HK-2 (cell line): ENCODE measurements at regions not wholly inside any gene's neighbourhood (a gene's known extent, or its start where the extent isn't known, plus 50 kb on each side); places are given as distances from the start of the nearest gene placed in this dataset.
"Not testable (repeated sequence)": the region's sequence is repeated elsewhere in the genome, so short reads cannot be mapped to it uniquely, and the experiment has no call there.

ENCODE experiments used
- DNase-seq: peaks from one replicate; pipeline ENCODE4 v3.0.0-alpha.2; 2018; ENCODE audit not compliant: unreplicated experiment

GRCh38 chr14:71327691-71328090 is 420.4 kb downstream of the PCNX1 start:
- no peak for DNase-seq

GRCh38 chr14:71328183-71328582 is 420.9 kb downstream of the PCNX1 start:
- no peak for DNase-seq

DNA sequence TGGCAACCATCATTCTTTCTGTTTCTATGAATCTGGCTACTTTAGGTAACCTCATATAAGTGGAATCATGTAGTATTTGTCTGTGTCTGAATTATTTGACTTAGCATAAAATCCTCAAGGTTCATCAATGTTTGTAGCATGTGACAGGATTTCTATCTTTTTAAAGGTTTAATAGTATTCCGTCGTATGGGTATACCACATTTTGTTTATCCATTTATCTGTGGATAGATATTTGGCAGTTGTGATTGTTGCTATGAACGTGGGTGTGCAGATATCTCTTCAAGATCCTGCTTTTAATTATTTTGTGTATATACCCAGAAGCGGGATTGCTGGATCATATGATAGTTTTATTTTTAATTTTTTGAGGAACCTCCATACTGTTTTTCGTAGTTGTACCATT is 421.7 kb downstream of the PCNX1 start:
- no peak for DNase-seq

- DNase-seq, result no peak
Measured at GRCh38 chr14:71331403-71331802, 424.1 kb downstream of the PCNX1 start.

DNA sequence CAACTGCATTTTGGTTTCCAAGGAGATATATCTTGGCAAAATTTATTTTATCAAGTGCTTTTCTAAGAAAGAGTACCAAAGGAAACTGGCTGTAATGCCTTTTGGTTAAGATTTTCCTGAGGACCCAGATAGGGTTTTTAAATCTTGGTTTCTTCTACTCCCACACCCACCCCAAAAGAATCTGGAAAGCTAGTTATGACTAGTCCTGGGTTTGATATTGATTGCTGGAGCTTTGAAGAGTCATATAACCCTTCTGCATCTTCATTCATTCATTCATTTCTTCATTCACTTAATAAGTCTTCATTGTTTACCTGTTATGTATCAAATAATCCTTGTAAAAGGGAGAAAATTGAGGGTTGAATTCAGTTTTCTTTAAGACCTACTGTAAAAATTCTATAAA is 425.2 kb downstream of the PCNX1 start:
- DNase-seq, result no peak

DNA sequence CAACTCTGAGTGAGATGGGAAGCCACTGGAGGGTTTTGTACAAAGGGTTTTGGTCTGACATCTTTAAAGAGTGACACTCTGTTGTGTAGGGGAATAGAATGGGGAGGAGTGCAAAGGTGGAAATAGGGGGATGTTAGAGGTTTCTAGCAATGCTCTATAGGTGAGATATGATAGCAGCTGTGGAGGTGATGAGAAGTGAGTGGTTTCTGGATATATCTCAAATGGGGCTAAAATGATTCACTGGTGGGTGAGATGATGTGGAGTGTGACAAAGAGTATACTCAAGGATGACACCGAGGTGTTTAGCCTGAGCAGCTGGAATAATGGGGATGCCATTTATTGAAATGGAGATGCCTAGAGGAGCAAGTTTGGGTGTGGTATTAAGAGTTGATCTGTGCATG is 426.4 kb downstream of the PCNX1 start:
- no peak for DNase-seq

DNA sequence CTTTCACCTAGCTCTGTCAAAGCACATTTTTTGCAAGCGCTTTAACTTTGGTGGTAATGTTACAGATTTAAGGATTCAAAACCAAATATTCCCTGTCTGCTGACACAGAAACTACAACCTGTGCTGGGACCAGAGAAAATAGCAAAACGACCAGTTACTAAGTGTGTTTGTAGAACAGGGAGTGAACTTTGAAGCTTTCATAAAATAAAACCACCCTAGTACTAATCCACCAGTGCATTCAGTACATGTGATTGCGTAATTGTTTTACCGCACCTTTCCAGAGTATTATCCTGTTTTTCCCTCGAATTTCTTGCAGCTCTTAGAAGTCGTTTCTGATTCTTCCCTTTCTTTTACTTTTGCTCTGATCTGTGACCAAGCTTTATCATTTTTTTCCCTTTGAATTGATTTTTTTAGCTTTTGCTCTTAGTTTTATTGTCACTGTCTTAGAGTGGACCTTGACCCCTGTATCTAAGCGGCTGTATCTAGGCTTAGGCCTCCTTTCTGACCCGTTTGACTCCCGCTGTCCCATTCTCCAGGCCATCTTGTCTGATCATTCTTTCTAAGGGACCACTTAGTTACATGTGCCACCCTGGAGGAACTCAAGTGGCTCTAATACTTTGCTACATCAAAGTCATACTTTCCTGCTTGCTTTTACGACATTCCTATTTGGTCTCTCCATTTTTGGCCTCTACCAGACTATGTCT is 429.4 kb downstream of the PCNX1 start:
- DNase-seq, result no peak

GRCh38 chr14:71338153-71338552 is 430.9 kb downstream of the PCNX1 start:
- no peak for DNase-seq

DNA sequence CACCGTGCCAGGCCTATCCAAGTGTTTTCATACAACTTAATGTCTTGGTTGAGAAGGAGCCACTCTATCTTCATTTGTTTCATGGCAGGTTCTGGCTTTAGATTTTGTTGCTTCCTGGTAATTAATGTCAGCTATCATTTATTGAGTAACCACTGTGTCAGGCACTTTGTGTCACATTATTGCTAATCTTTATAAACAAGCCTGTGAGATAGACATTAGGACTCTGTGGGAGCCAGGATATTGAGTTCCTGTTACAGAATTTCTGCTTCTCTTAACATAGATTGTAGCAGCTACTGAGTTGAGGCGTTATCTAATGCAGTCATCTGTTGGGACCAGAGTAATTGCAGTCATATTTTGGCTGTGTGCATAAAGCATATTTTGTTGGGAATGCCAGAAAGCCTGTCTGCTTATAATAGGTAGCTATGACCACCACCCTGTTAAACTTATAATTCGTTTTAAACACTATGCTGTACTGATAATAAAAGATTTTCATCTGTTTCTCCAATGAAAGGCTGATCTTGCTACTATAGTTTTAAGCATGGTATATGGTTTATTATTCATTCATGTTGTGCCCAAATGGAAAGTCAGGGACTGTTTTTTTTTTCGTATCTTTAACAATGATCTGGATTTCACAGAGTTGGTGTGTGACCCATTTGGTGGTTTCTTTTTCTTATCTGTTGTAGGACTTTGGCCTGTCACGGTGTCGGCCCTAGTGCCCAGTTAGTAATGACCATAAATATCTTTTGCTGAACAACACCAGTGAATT is 432.6 kb downstream of the PCNX1 start:
- DNase-seq, result no peak

DNA sequence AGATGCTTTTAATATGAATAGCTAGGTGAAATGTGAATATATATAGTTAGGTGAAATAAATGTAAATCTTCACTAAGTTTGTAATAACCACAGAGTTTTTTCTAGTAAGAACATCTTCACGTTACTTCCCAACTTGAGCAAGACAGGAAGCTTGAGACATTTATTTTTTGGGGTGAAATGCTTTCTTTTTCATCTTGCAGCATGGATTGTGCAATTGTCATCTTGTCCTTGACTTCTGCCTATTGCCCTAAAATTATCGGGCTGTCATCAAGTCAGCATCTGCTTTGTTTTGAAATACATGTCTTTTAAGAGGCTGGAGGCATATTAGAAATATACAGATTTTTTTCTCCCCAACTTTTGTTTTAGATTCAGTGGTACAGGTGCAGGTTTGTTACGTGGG is 433.9 kb downstream of the PCNX1 start:
- no peak for DNase-seq

- DNase-seq, result no peak
Measured at GRCh38 chr14:71343724-71344123, 436.5 kb downstream of the PCNX1 start.

- no peak for DNase-seq
Measured at GRCh38 chr14:71344506-71344905, 437.2 kb downstream of the PCNX1 start.

GRCh38 chr14:71346685-71347084 is 439.4 kb downstream of the PCNX1 start:
- no peak for DNase-seq

- no peak for DNase-seq
Measured at GRCh38 chr14:71348394-71348793, 441.1 kb downstream of the PCNX1 start.

GRCh38 chr14:71348817-71349216 is 441.6 kb downstream of the PCNX1 start:
- no peak for DNase-seq

DNA sequence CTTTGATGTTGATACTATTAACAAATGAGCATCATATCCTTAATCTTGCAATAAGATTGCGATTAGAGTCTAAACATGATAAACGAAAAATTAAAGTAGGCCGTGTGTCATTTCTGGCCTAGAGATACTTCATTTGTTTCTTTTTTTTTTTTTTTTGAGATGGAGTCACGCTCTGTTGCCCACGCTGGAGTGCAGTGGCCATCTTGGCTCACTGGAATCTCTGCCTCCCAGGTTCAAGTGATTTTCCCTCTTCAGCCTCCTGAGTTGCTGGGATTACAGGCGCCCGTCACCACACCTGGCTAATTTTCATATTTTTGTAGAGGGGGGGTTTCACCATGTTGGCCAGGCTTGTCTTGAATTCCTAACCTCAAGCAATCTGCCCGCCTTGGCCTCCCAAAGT is 446.9 kb downstream of the PCNX1 start:
- no peak for DNase-seq

- no peak for DNase-seq
Measured at GRCh38 chr14:71354801-71355200, 447.5 kb downstream of the PCNX1 start.

DNA sequence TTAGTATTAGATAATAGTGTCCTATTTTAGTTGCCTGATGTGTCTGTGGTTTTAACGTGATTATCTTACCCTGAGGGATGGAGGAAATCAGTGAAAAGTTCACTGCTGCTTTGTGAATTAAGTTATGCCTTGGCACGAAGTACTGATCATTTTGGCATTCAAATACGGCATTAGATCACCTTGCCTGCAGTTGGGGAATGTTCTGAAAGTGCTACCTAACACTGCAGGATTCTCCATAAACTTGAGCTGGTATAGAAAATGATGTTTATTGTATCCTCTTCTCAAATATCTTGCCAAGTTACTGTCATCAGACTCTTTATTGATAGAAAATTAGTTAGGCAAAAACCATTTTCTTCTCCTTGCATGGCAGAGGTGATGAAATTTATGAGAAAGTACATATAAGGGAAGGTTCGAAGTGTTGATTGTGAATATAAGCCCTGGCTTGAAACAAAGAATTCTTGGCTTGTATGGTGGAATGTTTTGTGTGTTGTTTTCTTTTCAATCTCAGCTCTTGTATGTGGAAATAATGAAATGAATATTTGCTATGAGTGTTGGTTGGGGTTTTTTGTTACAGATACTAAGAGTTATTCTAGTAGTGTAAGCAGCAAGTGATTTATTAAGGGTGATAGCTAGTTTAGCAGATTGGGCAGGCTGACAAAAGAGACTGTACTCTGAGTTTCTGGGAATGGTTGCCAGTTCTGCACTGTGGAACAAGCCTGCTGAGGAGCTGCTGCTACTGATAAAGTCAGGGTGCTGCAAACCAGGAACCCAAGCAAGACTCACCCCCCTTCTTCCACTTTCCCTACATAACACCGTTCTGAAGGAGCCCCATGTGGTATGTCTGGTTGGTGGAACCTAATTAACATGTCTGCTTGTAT is 448.3 kb downstream of the PCNX1 start:
- DNase-seq, result no peak

- DNase-seq, result no peak
Measured at GRCh38 chr14:71358209-71358931, 451.1 kb downstream of the PCNX1 start.

- DNase-seq, result not testable (repeated sequence)
Measured at GRCh38 chr14:71358932-71359421, 451.7 kb downstream of the PCNX1 start.

- no peak for DNase-seq
Measured at GRCh38 chr14:71359823-71360222, 452.6 kb downstream of the PCNX1 start.

DNA sequence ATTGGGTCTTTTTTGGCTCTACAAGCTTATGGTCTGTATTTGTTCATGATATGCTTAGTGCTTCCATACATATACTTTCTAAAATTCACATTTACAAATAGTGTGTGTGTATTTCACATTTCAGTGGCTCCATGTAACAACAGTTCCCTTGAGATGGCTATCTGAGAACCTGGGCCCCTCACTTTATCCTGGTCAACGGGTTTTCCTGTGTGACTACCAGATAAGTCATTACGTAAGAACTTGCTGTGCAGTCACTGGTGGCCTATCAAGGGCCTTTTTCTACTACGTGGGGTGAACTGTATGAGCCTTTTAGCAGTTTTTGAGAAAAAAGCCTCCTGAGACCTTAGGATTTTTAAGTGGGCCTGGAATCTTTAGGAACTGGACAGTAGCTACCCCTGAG is 454.1 kb downstream of the PCNX1 start:
- peak; percentile 2 for DNase-seq
